ENCODE measurements at regions not wholly inside any gene's neighbourhood (a gene's known extent, or its start where the extent isn't known, plus 50 kb on each side); places are given as distances from the start of the nearest gene placed in this dataset.

GRCh38 chr2:134120733-134121630, 132.9 kb upstream of the MGAT5 start:
- Histone ChIP-seq H3K27ac (ENCODE audit: low read length) (peak overlapping the region; percentile 65), H3K27me3 (ENCODE audit: low read depth, low read length) (peaks cover 29% of the 10 kb centered on the region), H3K9ac (ENCODE audit: low read length) (peak overlapping the region; percentile 76), H3K4me2 (ENCODE audit: low read length) (peak overlapping the region; percentile 78), H3K4me3 (ENCODE audit: low read length) (peak overlapping the region; percentile 89), H3K79me2 (ENCODE audit: low read length) (peaks cover 30% of the 10 kb centered on the region), H3K4me1 (ENCODE audit: low read length) (peaks cover 16% of the 10 kb centered on the region), H4K20me1 (ENCODE audit: insufficient read depth, low read length) (peaks cover 39% of the 10 kb centered on the region), H2AFZ (ENCODE audit: low read depth, low read length) (peak overlapping the region; percentile 33; the same call in 1 of the 2 replicates), H3K36me3 (replicated peaks; ENCODE audit: low read depth, low read length) (no peaks in the 10 kb centered on the region), H3K9me3 (ENCODE audit: insufficient read depth, low read length) (no peaks in the 10 kb centered on the region)
- TF ChIP-seq EZH2phosphoT487 (IDR thresholded peaks at IDR 0.05; ENCODE audit: low read depth) = no peak
- TF ChIP-seq CTCF (IDR thresholded peaks at IDR 0.05; ENCODE audit: low read depth, low read length) = no peak

DNA sequence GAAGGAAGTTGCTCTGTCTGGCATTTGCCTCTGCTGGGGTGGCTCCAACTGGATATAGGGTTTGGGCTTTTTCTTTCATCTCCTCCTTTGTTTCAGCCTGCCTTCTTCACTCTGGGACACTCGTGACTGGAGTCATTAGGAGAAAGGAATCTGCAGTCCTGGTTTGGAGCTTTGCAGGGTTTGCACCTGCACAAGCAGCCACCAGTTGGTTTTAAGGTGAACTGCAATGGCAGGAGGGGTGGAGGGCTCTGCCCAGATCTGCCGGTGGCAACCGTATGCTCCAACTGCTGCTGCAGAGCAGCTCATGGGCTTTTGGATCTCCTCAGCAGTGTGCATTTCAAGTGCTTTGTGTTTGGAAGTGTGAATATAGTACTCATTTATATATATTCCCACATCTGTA, 131.3 kb upstream of the MGAT5 start:
- peaks cover 13% of the 10 kb centered on the region for H3K27me3 ChIP-seq (ENCODE audit: low read depth, low read length)

GRCh38 chr2:134123332-134123731, 130.5 kb upstream of the MGAT5 start:
- TF ChIP-seq EZH2phosphoT487 (IDR thresholded peaks at IDR 0.05; ENCODE audit: low read depth) (no peak), CTCF (IDR thresholded peaks at IDR 0.05; ENCODE audit: low read depth, low read length) (no peak)
- Histone ChIP-seq H3K27me3 (ENCODE audit: low read depth, low read length) (peaks cover 11% of the 10 kb centered on the region), H3K79me2 (ENCODE audit: low read length) (peaks cover 33% of the 10 kb centered on the region), H3K4me1 (ENCODE audit: low read length) (peaks cover 26% of the 10 kb centered on the region), H3K4me2 (ENCODE audit: low read length) (no peak overlapping the region), H3K9me3 (ENCODE audit: insufficient read depth, low read length) (no peaks in the 10 kb centered on the region), H3K4me3 (ENCODE audit: low read length) (no peak overlapping the region), H3K36me3 (replicated peaks; ENCODE audit: low read depth, low read length) (no peaks in the 10 kb centered on the region), H3K27ac (ENCODE audit: low read length) (no peak overlapping the region), H4K20me1 (ENCODE audit: insufficient read depth, low read length) (peaks cover 56% of the 10 kb centered on the region), H2AFZ (ENCODE audit: low read depth, low read length) (no peak overlapping the region), H3K9ac (ENCODE audit: low read length) (no peak overlapping the region)

More for the DNA sequence above, 131.3 kb upstream of the MGAT5 start:
- peaks cover 52% of the 10 kb centered on the region for H4K20me1 ChIP-seq (ENCODE audit: insufficient read depth, low read length)
- no peak overlapping the region for H3K9ac ChIP-seq (ENCODE audit: low read length)
- TF ChIP-seq EZH2phosphoT487 (IDR thresholded peaks at IDR 0.05; ENCODE audit: low read depth) (no peak), CTCF (IDR thresholded peaks at IDR 0.05; ENCODE audit: low read depth, low read length) (0 out of 2 replicates have a peak, but pooled peaks have one; percentile 3)
- H2AFZ ChIP-seq (ENCODE audit: low read depth, low read length) = no peak overlapping the region
- no peaks in the 10 kb centered on the region for H3K9me3 ChIP-seq (ENCODE audit: insufficient read depth, low read length)
- no peak overlapping the region for H3K27ac ChIP-seq (ENCODE audit: low read length)
- no peak overlapping the region for H3K4me3 ChIP-seq (ENCODE audit: low read length)
- H3K36me3 ChIP-seq (replicated peaks; ENCODE audit: low read depth, low read length) = no peaks in the 10 kb centered on the region
- H3K79me2 ChIP-seq (ENCODE audit: low read length) = peaks cover 33% of the 10 kb centered on the region
- peaks cover 24% of the 10 kb centered on the region for H3K4me1 ChIP-seq (ENCODE audit: low read length)
- no peak overlapping the region for H3K4me2 ChIP-seq (ENCODE audit: low read length)

- no peak overlapping the region for H3K4me3 ChIP-seq (ENCODE audit: low read length)
- H3K9ac ChIP-seq (ENCODE audit: low read length) = no peak overlapping the region
- peaks cover 11% of the 10 kb centered on the region for H3K27me3 ChIP-seq (ENCODE audit: low read depth, low read length)
- peaks cover 60% of the 10 kb centered on the region for H4K20me1 ChIP-seq (ENCODE audit: insufficient read depth, low read length)
- H3K36me3 ChIP-seq (replicated peaks; ENCODE audit: low read depth, low read length) = no peaks in the 10 kb centered on the region
- H2AFZ ChIP-seq (ENCODE audit: low read depth, low read length) = no peak overlapping the region
- TF ChIP-seq EZH2phosphoT487 (IDR thresholded peaks at IDR 0.05; ENCODE audit: low read depth) (no peak), CTCF (IDR thresholded peaks at IDR 0.05; ENCODE audit: low read depth, low read length) (no peak)
- no peak overlapping the region for H3K4me2 ChIP-seq (ENCODE audit: low read length)
- H3K27ac ChIP-seq (ENCODE audit: low read length) = no peak overlapping the region
- peaks cover 18% of the 10 kb centered on the region for H3K4me1 ChIP-seq (ENCODE audit: low read length)
- peaks cover 37% of the 10 kb centered on the region for H3K79me2 ChIP-seq (ENCODE audit: low read length)
- H3K9me3 ChIP-seq (ENCODE audit: insufficient read depth, low read length) = no peaks in the 10 kb centered on the region
Measured at GRCh38 chr2:134124047-134124753, 129.7 kb upstream of the MGAT5 start.

Measured in OCI-LY3 (cell line).